Retina (tissue), 1 donor: ENCODE measurements at regions not wholly inside any gene's neighbourhood (a gene's known extent, or its start where the extent isn't known, plus 50 kb on each side); places are given as distances from the start of the nearest gene placed in this dataset.
"Not testable (repeated sequence)": the region's sequence is repeated elsewhere in the genome, so short reads cannot be mapped to it uniquely, and the experiment has no call there.

ENCODE experiments used
- DNase-seq: peaks from one replicate; pipeline ENCODE4 v3.0.0-alpha.2; 2016

- no peak for DNase-seq
Measured at GRCh38 chr1:5682626-5683225, 309.5 kb downstream of the NPHP4 start.

GRCh38 chr1:5681654-5682053 is 310.6 kb downstream of the NPHP4 start:
- no peak for DNase-seq

GRCh38 chr1:5680600-5680999 is 311.6 kb downstream of the NPHP4 start:
- DNase-seq, result no peak

- DNase-seq, result no peak
Measured at GRCh38 chr1:5678759-5679158, 313.5 kb downstream of the NPHP4 start.

GRCh38 chr1:5672355-5672754 is 319.9 kb downstream of the NPHP4 start:
- DNase-seq, result not testable (repeated sequence)

- peak; percentile 0 for DNase-seq
Measured at GRCh38 chr1:5670590-5671350, 321.5 kb downstream of the NPHP4 start.

- DNase-seq, result peak; percentile 0
Measured at GRCh38 chr1:5667513-5668325, 324.5 kb downstream of the NPHP4 start.

GRCh38 chr1:5664906-5665875 is 327.0 kb downstream of the NPHP4 start:
- no peak for DNase-seq

- DNase-seq, result no peak
Measured at GRCh38 chr1:5664081-5664768, 328.0 kb downstream of the NPHP4 start.

GRCh38 chr1:5662744-5663126 is 329.5 kb downstream of the NPHP4 start:
- no peak for DNase-seq

GRCh38 chr1:5662086-5662743 is 330.0 kb downstream of the NPHP4 start:
- DNase-seq, result no peak

- no peak for DNase-seq
Measured at GRCh38 chr1:5661196-5662085, 330.8 kb downstream of the NPHP4 start.

- no peak for DNase-seq
Measured at GRCh38 chr1:5660141-5660935, 331.9 kb downstream of the NPHP4 start.

- no peak for DNase-seq
Measured at GRCh38 chr1:5659606-5660005, 332.6 kb downstream of the NPHP4 start.

- no peak for DNase-seq
Measured at GRCh38 chr1:5658340-5659316, 333.6 kb downstream of the NPHP4 start.

GRCh38 chr1:5651964-5652821 is 340.0 kb downstream of the NPHP4 start:
- DNase-seq, result peak; percentile 72

GRCh38 chr1:5651473-5651872 is 340.8 kb downstream of the NPHP4 start:
- DNase-seq, result no peak
